ENCODE measurements at regions not wholly inside any gene's neighbourhood (a gene's known extent, or its start where the extent isn't known, plus 50 kb on each side); places are given as distances from the start of the nearest gene placed in this dataset.
"Not testable (repeated sequence)": the region's sequence is repeated elsewhere in the genome, so short reads cannot be mapped to it uniquely, and the experiment has no call there.

GRCh38 chr3:166688665-166689064 lies 691.4 kb downstream of the ZBBX start:
- no peaks in the 10 kb centered on the region for H3F3A ChIP-seq (ENCODE audit: insufficient read depth)
- no peak overlapping the region for H3K4me2 ChIP-seq (ENCODE audit: unreplicated experiment)
- H3K9me3 ChIP-seq (ENCODE audit: low read depth): no peaks in the 10 kb centered on the region
- H2AFZ ChIP-seq: no peak overlapping the region
- H4K20me1 ChIP-seq (ENCODE audit: insufficient read depth): no peaks in the 10 kb centered on the region
- H3K9ac ChIP-seq: no peak overlapping the region
- no peaks in the 10 kb centered on the region for H3K9me2 ChIP-seq (ENCODE audit: insufficient read depth)
- H3K4me1 ChIP-seq (ENCODE audit: insufficient read depth): no peaks in the 10 kb centered on the region
- H3K36me3 ChIP-seq (ENCODE audit: low read depth): no peaks in the 10 kb centered on the region
- H3K27ac ChIP-seq: no peak overlapping the region
- no peaks in the 10 kb centered on the region for H3K79me2 ChIP-seq (ENCODE audit: insufficient read depth)
- DNase-seq: no peak
- H3K4me3 ChIP-seq: no peak overlapping the region
- 43 to 44% methylated on average over 1 of the region's 1 CpG for WGBS, 2 experiments (ENCODE audit: low coverage in 1 of 2, low lambda C conversion rate in 2 of 2, missing lambda C conversion rate in 2 of 2)
- H3K27me3 ChIP-seq (replicated peaks; ENCODE audit: insufficient read depth): no peaks in the 10 kb centered on the region
- TF ChIP-seq EZH2 (IDR thresholded peaks at IDR 0.05; ENCODE audit: insufficient read depth, poor library complexity, severe bottlenecking) (no peak), EZH2phosphoT487 (IDR thresholded peaks at IDR 0.05; ENCODE audit: insufficient read depth, low read depth) (no peak)
- in situ Hi-C loops (cut with MboI): no loop called here

- Histone ChIP-seq H3K9ac (no peak overlapping the region), H3K27ac (no peak overlapping the region), H2AFZ (no peak overlapping the region), H3K4me2 (ENCODE audit: unreplicated experiment) (no peak overlapping the region), H3K79me2 (ENCODE audit: insufficient read depth) (no peaks in the 10 kb centered on the region), H3F3A (ENCODE audit: insufficient read depth) (no peaks in the 10 kb centered on the region), H3K4me3 (no peak overlapping the region), H3K9me2 (ENCODE audit: insufficient read depth) (no peaks in the 10 kb centered on the region), H3K9me3 (ENCODE audit: low read depth) (no peaks in the 10 kb centered on the region), H3K36me3 (ENCODE audit: low read depth) (no peaks in the 10 kb centered on the region), H3K27me3 (replicated peaks; ENCODE audit: insufficient read depth) (no peaks in the 10 kb centered on the region), H3K4me1 (ENCODE audit: insufficient read depth) (no peaks in the 10 kb centered on the region), H4K20me1 (ENCODE audit: insufficient read depth) (no peaks in the 10 kb centered on the region)
- no peak for TF ChIP-seq EZH2phosphoT487 (IDR thresholded peaks at IDR 0.05; ENCODE audit: insufficient read depth, low read depth)
- no peak for TF ChIP-seq EZH2 (IDR thresholded peaks at IDR 0.05; ENCODE audit: insufficient read depth, poor library complexity, severe bottlenecking)
- DNase-seq: no peak
- 23 to 26% methylated on average over 1 of the region's 1 CpG for WGBS, 2 experiments (ENCODE audit: low coverage in 1 of 2, low lambda C conversion rate in 2 of 2, missing lambda C conversion rate in 2 of 2)
- in situ Hi-C loops (cut with MboI): no loop called here
These were observed 694.9 kb downstream of the ZBBX start for GRCh38 chr3:166685246-166685645.

GRCh38 chr3:166684077-166684476 lies 696.0 kb downstream of the ZBBX start:
- in situ Hi-C loops (cut with MboI); H3K27me3 ChIP-seq (replicated peaks; ENCODE audit: insufficient read depth): not testable (repeated sequence)

GRCh38 chr3:166669781-166670180 lies 710.3 kb downstream of the ZBBX start:
- DNase-seq: no peak
- H3K27ac ChIP-seq: no peak overlapping the region
- H3F3A ChIP-seq (ENCODE audit: insufficient read depth): no peaks in the 10 kb centered on the region
- H4K20me1 ChIP-seq (ENCODE audit: insufficient read depth): no peaks in the 10 kb centered on the region
- H3K4me1 ChIP-seq (ENCODE audit: insufficient read depth): no peaks in the 10 kb centered on the region
- H2AFZ ChIP-seq: no peak overlapping the region
- no peak overlapping the region for H3K4me2 ChIP-seq (ENCODE audit: unreplicated experiment)
- H3K9me2 ChIP-seq (ENCODE audit: insufficient read depth): no peaks in the 10 kb centered on the region
- H3K79me2 ChIP-seq (ENCODE audit: insufficient read depth): no peaks in the 10 kb centered on the region
- TF ChIP-seq EZH2 (IDR thresholded peaks at IDR 0.05; ENCODE audit: insufficient read depth, poor library complexity, severe bottlenecking) (no peak), EZH2phosphoT487 (IDR thresholded peaks at IDR 0.05; ENCODE audit: insufficient read depth, low read depth) (no peak)
- H3K27me3 ChIP-seq (replicated peaks; ENCODE audit: insufficient read depth): no peaks in the 10 kb centered on the region
- no peak overlapping the region for H3K9ac ChIP-seq
- in situ Hi-C loops (cut with MboI): no loop called here
- H3K9me3 ChIP-seq (ENCODE audit: low read depth): peaks cover 4% of the 10 kb centered on the region
- no peak overlapping the region for H3K4me3 ChIP-seq
- no peaks in the 10 kb centered on the region for H3K36me3 ChIP-seq (ENCODE audit: low read depth)

More at GRCh38 chr3:166684077-166684476, 696.0 kb downstream of the ZBBX start:
- 15 to 31% methylated on average over 5 of the region's 5 CpGs for WGBS, 2 experiments (ENCODE audit: low coverage in 1 of 2, low lambda C conversion rate in 2 of 2, missing lambda C conversion rate in 2 of 2)
- H3K4me1 ChIP-seq (ENCODE audit: insufficient read depth); H3K79me2 ChIP-seq (ENCODE audit: insufficient read depth); H3K4me2 ChIP-seq (ENCODE audit: unreplicated experiment); H3K27ac ChIP-seq; H3K9ac ChIP-seq; DNase-seq; H2AFZ ChIP-seq; H4K20me1 ChIP-seq (ENCODE audit: insufficient read depth); H3K36me3 ChIP-seq (ENCODE audit: low read depth); H3F3A ChIP-seq (ENCODE audit: insufficient read depth); H3K4me3 ChIP-seq; H3K9me2 ChIP-seq (ENCODE audit: insufficient read depth); H3K9me3 ChIP-seq (ENCODE audit: low read depth): not testable (repeated sequence)

DNA sequence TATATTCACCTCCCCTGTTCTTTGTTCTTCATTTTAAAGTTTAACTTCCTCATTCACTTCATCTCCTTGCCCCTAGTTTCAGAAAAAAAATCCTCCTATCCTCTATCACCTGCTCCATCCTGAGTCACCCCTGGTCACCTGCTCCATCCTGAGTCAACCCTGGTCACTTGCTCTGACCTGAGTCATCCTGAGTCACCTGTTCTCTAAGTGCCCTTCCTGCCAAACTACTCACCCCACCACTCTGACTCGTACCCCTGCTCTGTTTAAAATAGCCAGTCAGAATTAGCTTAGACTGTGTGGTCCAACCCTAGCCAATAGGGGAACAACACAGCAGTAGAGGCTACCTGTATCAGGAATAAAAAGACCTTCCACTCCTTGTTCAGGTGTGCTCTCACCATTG lies 716.9 kb downstream of the ZBBX start:
- WGBS, 2 experiments (ENCODE audit: low coverage in 1 of 2, low lambda C conversion rate in 2 of 2, missing lambda C conversion rate in 2 of 2): 18 to 25% methylated on average over 1 of the region's 1 CpG
- TF ChIP-seq EZH2phosphoT487 (IDR thresholded peaks at IDR 0.05; ENCODE audit: insufficient read depth, low read depth) (no peak), EZH2 (IDR thresholded peaks at IDR 0.05; ENCODE audit: insufficient read depth, poor library complexity, severe bottlenecking) (no peak)
- DNase-seq: peak; percentile 0
- Histone ChIP-seq H3K9me2 (ENCODE audit: insufficient read depth) (no peaks in the 10 kb centered on the region), H3F3A (ENCODE audit: insufficient read depth) (no peaks in the 10 kb centered on the region), H4K20me1 (ENCODE audit: insufficient read depth) (no peaks in the 10 kb centered on the region), H3K4me1 (ENCODE audit: insufficient read depth) (no peaks in the 10 kb centered on the region), H3K36me3 (ENCODE audit: low read depth) (no peaks in the 10 kb centered on the region), H3K79me2 (ENCODE audit: insufficient read depth) (no peaks in the 10 kb centered on the region), H2AFZ (no peak overlapping the region), H3K4me2 (ENCODE audit: unreplicated experiment) (no peak overlapping the region), H3K9ac (no peak overlapping the region), H3K27me3 (replicated peaks; ENCODE audit: insufficient read depth) (no peaks in the 10 kb centered on the region), H3K4me3 (no peak overlapping the region), H3K27ac (no peak overlapping the region), H3K9me3 (ENCODE audit: low read depth) (no peaks in the 10 kb centered on the region)
- in situ Hi-C loops (cut with MboI): no loop called here
